HEK293T (cell line): ENCODE measurements at regions not wholly inside any gene's neighbourhood (a gene's known extent, or its start where the extent isn't known, plus 50 kb on each side); places are given as distances from the start of the nearest gene placed in this dataset.

Experiments used
- CTCF ChIA-PET: fragments of 350-600 bp; formaldehyde crosslinking; extraction: SDS; loops from one replicate; lab custom pipeline; 2021; ENCODE audit warnings: antibody characterized with exemption, inconsistent platforms; lab: Yijun Ruan, JAX
- POLR2A ChIA-PET: fragments of 350-600 bp; formaldehyde crosslinking; extraction: SDS; loops from one replicate; lab custom pipeline; 2020; ENCODE audit warnings: antibody characterized with exemption, inconsistent platforms; lab: Yijun Ruan, JAX
- DNase-seq: peaks from one replicate; pipeline ENCODE4 v3.0.0; 2012; ENCODE audit warnings: mixed read lengths; ENCODE audit errors: extremely low spot score
- ARNT ChIP-seq: fragments of 450-650 bp; IDR thresholded peaks from 2 replicates; pipeline ENCODE4 v1.6.1; 2017; ENCODE audit warnings: mild to moderate bottlenecking
- BHLHE40 ChIP-seq: fragments of 450-650 bp; IDR thresholded peaks from 2 replicates; pipeline ENCODE4 v1.6.1; 2016; ENCODE audit warnings: mild to moderate bottlenecking, moderate library complexity, borderline replicate concordance
- CTBP1 ChIP-seq: fragments of 450-650 bp; IDR thresholded peaks from 2 replicates; pipeline ENCODE4 v1.6.1; 2016; ENCODE audit warnings: borderline replicate concordance
- ELF4 ChIP-seq: fragments of 450-650 bp; IDR thresholded peaks from 2 replicates; pipeline ENCODE4 v1.6.1; 2017; ENCODE audit warnings: antibody characterized with exemption
- FOXA1 ChIP-seq: fragments of 450-650 bp; IDR thresholded peaks from 2 replicates; pipeline ENCODE4 v1.6.1; 2016; ENCODE audit warnings: mild to moderate bottlenecking
- FOXK2 ChIP-seq: fragments of 450-650 bp; IDR thresholded peaks from 2 replicates; pipeline ENCODE4 v1.6.1; 2016; ENCODE audit warnings: mild to moderate bottlenecking
- FOXM1 ChIP-seq: fragments of 450-650 bp; IDR thresholded peaks from 2 replicates; pipeline ENCODE4 v1.6.1; 2017; ENCODE audit warnings: mild to moderate bottlenecking, borderline replicate concordance
- HDGF ChIP-seq: fragments of 450-650 bp; IDR thresholded peaks from 2 replicates; pipeline ENCODE4 v1.6.1; 2017; ENCODE audit warnings: antibody characterized with exemption, borderline replicate concordance
- L3MBTL2 ChIP-seq: fragments of 450-650 bp; conservative IDR thresholded peaks from 2 replicates; pipeline ENCODE4 v1.6.1; 2016; ENCODE audit warnings: mild to moderate bottlenecking
- LEF1 ChIP-seq: fragments of 450-650 bp; IDR thresholded peaks from 2 replicates; pipeline ENCODE4 v1.6.1; 2017; ENCODE audit warnings: mild to moderate bottlenecking, borderline replicate concordance
- NFRKB ChIP-seq: fragments of 450-650 bp; IDR thresholded peaks from 2 replicates; pipeline ENCODE4 v1.6.1; 2016; ENCODE audit warnings: mild to moderate bottlenecking, moderate library complexity
- SP1 ChIP-seq: fragments of 450-650 bp; IDR thresholded peaks from 2 replicates; pipeline ENCODE4 v1.6.1; 2017
- SUZ12 ChIP-seq: fragments of 450-650 bp; IDR thresholded peaks from 2 replicates; pipeline ENCODE4 v1.6.1; 2016; ENCODE audit warnings: mild to moderate bottlenecking
- TARDBP ChIP-seq: fragments of 450-650 bp; IDR thresholded peaks from 2 replicates; pipeline ENCODE4 v1.6.1; 2016
- ZNF384 ChIP-seq: fragments of 450-650 bp; IDR thresholded peaks from 2 replicates; pipeline ENCODE4 v1.6.1; 2016
- TF ChIP-seq, protein P1 (sequence below): fragments of 450-650 bp; IDR thresholded peaks from 2 replicates; pipeline ENCODE4 v1.6.1; 2016

DNA sequence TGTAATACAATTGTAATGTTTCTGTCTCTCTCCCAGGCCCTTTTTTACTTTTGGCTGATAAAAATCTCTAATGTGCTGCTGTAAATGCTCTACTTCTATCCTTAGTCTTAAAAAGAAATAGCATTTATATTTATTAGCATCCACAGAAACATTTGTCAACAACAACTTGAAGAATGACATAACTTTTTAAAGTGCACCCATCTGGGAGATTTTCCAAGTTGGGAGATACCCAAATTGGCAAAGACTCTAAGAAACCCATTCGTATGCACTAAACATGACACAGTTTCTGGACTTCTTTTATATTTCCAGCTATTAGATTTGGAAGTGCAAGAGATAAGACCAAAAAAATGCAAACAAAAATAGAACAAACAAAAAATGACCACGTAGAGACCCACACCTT, 2287.4 kb upstream of the WWC1 start:
- TF ChIP-seq, protein P1, sequence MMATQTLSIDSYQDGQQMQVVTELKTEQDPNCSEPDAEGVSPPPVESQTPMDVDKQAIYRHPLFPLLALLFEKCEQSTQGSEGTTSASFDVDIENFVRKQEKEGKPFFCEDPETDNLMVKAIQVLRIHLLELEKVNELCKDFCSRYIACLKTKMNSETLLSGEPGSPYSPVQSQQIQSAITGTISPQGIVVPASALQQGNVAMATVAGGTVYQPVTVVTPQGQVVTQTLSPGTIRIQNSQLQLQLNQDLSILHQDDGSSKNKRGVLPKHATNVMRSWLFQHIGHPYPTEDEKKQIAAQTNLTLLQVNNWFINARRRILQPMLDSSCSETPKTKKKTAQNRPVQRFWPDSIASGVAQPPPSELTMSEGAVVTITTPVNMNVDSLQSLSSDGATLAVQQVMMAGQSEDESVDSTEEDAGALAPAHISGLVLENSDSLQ: no peak
- TF ChIP-seq SUZ12 (no peak), NFRKB (no peak), FOXK2 (no peak), BHLHE40 (no peak), CTBP1 (no peak), FOXA1 (no peak), ELF4 (no peak), SP1 (no peak)
- POLR2A ChIA-PET: no interaction called here
- no peak for DNase-seq
- CTCF ChIA-PET: interaction anchor here (0.6 kb wide), 1 partner anchor 1574 kb away, joined by 3 read pairs; no protein-coding TSS in a partner anchor

DNA sequence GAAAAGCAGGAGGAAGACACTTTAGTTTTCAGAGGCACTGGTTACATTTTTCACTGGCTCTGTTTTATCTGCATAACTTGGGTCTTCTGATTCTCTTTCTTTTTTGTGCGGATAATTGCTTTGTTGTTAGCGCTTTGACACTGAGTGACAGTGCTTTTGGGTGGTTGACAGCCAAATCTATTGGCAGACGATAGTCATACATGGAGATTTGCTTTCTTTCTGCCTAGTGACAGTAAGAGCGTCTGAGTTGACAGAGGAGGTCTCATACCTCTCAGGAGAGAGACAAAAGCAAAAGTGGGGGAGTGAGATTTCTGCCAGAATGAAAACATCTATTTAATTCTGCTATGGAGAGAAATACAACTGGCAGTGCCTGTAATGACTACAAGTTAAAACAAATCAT, 2278.0 kb upstream of the WWC1 start:
- no peak for TF ChIP-seq FOXK2
- TF ChIP-seq SUZ12: no peak
- TF ChIP-seq, protein P1: no peak
- TF ChIP-seq ZNF384: no peak
- TF ChIP-seq HDGF: no peak
- TF ChIP-seq BHLHE40: no peak
- TF ChIP-seq LEF1: no peak
- no peak for TF ChIP-seq ELF4
- no peak for TF ChIP-seq L3MBTL2
- TF ChIP-seq CTBP1: no peak
- TF ChIP-seq NFRKB: no peak
- no peak for TF ChIP-seq TARDBP
- TF ChIP-seq FOXM1: no peak
- TF ChIP-seq SP1: no peak
- POLR2A ChIA-PET: no interaction called here
- DNase-seq: no peak
- CTCF ChIA-PET: no interaction called here

DNA sequence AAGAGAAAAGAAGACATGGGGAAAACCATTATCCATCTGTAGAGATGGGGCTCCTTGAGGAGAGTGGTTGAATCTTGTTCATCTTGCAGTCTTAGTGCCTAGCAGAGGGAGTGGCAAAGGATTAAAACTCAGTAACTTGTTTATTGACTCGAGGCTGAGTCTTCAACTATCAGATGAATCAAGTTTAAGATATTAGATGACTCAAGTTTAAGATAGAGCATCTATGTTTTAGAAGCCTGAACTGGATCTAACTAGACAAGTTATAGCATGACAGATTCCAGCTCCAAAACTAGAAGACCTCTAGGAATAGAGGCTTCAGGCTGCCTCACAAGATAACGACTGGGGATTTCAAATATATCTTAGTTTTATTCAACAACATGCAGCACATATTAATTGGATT, 2277.2 kb upstream of the WWC1 start:
- no peak for TF ChIP-seq CTBP1
- TF ChIP-seq, protein P1: no peak
- TF ChIP-seq SUZ12: no peak
- TF ChIP-seq ZNF384: no peak
- TF ChIP-seq ARNT: no peak
- TF ChIP-seq L3MBTL2: no peak
- no peak for TF ChIP-seq SP1
- CTCF ChIA-PET: no interaction called here
- DNase-seq: no peak
- POLR2A ChIA-PET: no interaction called here

DNA sequence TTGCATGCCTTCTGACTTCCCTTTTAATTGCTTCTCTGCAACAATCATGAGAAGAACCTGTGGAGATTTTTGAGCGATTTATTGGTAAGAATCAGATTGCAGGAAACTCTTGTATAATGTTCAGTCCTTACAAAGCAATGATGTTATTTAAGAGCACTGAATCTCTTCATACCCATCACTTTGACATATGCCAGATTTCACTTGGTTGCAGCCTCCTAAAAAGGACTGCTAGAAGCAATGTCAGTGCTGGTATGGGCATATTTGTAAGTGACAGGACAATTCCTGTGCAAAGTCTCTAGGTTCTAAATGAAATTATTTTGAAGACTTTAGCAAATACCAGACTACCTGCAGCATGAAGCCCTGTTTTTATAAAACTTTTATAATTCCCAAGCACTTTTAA, 2272.7 kb upstream of the WWC1 start:
- CTCF ChIA-PET: no interaction called here
- POLR2A ChIA-PET: no interaction called here
- no peak for TF ChIP-seq FOXK2
- TF ChIP-seq ARNT: no peak
- TF ChIP-seq BHLHE40: no peak
- TF ChIP-seq LEF1: no peak
- TF ChIP-seq FOXM1: no peak
- no peak for TF ChIP-seq ZNF384
- TF ChIP-seq SP1: no peak
- TF ChIP-seq L3MBTL2: no peak
- TF ChIP-seq HDGF: no peak
- no peak for TF ChIP-seq NFRKB
- no peak for TF ChIP-seq SUZ12
- no peak for TF ChIP-seq CTBP1
- TF ChIP-seq TARDBP: no peak
- no peak for TF ChIP-seq ELF4
- TF ChIP-seq FOXA1: no peak
- TF ChIP-seq, protein P1: no peak
- no peak for DNase-seq

DNA sequence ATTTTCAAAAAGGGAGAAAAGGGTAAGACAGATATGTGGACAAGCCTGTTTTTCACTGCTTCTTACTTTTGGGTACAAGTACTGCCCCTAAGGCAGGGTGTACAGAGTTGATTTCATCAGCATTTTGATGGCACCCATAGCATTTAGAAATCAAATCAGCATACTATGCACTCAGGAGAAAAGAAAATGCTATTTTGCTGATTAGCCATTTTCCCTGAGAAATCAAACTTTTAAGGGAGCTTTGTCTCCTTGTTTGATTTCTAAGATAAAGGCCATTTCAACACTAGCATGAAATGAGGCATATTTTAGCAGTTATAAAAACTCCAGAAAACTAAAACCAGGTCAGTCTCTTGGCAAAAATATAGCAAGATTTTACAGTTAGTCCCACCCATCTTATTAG, 2269.4 kb upstream of the WWC1 start:
- CTCF ChIA-PET: no interaction called here
- no peak for DNase-seq
- POLR2A ChIA-PET: no interaction called here
- TF ChIP-seq FOXA1 (no peak), HDGF (no peak), ZNF384 (no peak), FOXM1 (no peak), SUZ12 (no peak), ARNT (no peak), L3MBTL2 (no peak)

DNA sequence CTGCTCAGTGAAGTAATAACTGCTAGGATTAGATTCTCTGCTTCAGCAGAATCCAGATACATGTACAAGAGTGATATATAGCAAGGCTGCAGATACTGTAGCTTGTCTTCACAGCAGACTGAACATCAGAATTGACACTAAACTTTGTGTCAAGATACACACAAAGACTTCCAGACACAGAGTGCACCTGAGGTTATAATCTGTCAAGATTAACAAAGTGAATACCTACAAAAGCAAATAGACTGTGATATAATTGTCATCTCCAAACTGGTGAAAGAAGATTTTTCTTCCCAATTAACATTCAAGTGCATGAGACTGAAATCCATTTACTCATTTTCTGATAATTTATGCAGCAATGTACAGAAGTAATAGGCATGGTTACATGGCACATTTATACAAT, 2266.5 kb upstream of the WWC1 start:
- TF ChIP-seq FOXK2 (no peak), LEF1 (no peak), NFRKB (no peak), BHLHE40 (no peak), L3MBTL2 (no peak), FOXM1 (no peak), TARDBP (no peak), ARNT (no peak), CTBP1 (no peak), ZNF384 (no peak), ELF4 (no peak), HDGF (no peak), FOXA1 (no peak), SUZ12 (no peak), SP1 (no peak)
- TF ChIP-seq, protein P1: no peak
- ChIA-PET CTCF (no interaction called here), POLR2A (no interaction called here)
- DNase-seq: no peak
